MV-4-11 (cell line): ENCODE measurements at regions not wholly inside any gene's neighbourhood (a gene's known extent, or its start where the extent isn't known, plus 50 kb on each side); places are given as distances from the start of the nearest gene placed in this dataset.

Experiments used
- DNase-seq: peaks from one replicate; lab custom pipeline; 2025; lab: John Stamatoyannopoulos, UW

DNA sequence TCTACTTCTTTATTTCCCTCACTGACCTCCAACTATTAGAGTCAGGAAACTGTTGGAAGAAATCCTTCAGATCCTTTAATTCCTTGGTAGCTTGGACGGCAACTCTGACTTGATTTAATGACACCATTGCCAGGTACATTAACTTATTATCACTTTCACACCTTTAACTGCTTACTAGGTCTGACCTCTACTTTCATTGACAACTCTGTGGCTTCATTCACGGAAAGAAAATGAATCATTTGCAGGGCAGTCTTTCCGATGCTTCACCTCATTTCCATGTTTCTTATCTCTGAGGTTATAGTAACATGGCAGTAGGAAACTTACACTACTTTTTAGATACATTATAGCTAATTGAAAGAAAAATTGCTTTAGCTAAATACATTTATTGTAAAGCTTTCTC lies 82.6 kb upstream of the PDGFD start:
- DNase-seq = no peak

DNA sequence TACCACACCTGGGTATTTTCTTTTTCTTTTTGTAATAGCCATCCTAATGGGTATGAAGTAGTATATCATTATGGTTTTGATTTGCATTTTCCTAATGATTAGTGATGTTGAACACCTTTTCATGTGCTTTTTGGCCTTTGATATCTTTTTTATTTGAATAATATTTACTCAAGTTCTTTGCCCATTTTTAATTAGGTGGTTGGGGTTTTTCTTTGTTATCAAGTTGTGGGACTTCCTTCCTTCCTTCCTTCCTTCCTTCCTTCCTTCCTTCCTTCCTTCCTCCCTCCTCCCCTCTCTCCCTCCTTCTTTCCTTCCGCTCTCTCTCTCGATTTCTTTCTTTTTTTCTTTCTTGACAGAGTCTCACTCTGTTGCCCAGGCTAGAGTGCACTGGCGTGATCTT lies 75.0 kb upstream of the PDGFD start:
- no peak for DNase-seq

DNA sequence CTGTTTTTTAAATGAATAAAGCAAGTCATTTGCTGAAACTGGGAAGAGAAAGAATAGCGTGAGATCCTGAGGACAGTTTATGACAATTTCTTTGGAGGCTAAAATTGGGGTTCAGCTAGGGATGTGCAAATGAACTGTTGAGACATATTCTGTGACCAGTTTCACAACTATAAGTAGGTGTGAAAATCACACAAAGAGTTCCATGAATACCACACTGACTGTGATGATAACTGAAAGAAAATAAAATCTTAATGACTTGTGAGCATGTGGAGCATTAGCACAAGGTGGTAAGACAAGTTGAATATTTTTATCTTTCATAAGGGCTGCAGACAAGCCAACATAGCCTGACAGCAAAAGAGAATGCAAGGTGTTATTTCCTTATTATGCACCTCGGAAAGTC lies 61.1 kb upstream of the PDGFD start:
- no peak for DNase-seq

DNA sequence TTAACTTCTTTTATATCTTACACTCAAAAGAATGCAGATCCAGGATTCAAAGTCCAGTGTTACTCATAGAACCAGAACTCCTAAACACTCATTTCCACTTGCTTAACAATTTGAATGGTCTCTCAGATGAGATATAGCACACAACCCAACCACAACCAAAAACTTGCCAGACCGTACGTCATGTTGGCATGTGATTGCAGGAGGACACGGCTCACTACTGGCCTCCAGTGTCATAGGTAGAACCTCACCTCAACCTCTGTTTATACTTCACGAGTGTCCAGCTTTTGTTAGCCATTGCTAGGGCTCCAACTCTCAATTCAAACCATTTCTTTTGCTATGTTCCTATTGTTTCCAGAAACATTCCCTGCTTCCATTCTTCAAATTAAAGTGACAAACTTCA lies 58.5 kb upstream of the PDGFD start:
- no peak for DNase-seq

DNA sequence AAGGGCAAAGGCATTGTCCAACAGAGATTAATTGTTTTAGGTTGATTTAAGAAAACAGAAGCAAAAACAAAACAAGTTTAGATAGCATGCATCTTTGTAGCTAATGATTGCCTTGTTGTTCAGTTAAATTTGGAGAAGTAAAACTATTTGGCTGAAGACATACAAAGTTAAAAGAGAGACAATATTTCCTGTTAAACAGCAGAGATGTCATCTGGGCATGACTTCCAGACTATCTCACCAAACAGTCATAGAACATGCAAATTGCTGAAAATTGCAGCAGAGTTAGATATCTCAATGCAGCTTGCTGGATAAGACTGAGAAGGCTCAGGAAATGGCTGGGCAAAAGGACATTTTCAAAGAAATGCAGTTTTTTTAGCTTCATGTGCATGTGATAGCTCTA lies 57.5 kb upstream of the PDGFD start:
- DNase-seq = no peak

DNA sequence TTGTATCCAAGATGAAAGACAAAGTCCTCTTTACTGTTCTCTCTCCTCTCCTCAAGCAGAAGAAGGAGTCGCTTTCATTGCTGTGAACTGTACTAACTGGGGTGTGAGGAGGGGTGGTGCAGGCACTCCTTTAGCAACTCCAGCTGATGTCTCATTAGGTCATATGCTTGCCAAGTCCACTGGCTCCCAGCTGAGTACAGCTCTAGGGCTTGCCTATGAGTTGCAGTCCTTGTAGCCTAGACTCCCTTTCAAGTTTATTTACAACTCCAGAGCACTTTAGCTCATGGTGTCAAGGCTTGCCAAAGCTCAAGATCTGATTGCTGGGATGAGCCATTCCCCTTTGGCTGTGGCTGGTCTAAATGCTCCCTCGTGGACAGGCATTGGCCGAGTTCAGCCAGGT lies 55.1 kb upstream of the PDGFD start:
- no peak for DNase-seq

DNA sequence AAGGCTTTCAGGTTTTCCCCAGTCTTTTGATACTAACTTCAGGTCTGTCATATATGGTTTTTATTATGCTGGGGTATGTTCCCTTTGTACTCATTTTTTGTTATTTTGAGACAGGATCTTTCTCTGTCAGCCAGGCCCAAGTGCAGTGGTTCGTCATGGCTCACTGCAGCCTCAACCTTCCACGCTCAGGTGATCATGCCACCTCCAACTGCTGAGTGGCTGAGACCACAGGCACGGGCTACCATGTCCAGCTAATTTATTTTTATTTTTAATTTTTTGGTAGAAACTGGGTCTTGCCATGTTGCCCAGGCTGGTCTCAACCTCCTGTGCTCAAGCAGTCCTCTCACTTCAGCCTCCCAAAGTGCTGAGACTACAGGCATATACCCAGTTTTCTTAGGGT lies 50.6 kb upstream of the PDGFD start:
- no peak for DNase-seq
